ENCODE measurements at regions not wholly inside any gene's neighbourhood (a gene's known extent, or its start where the extent isn't known, plus 50 kb on each side); places are given as distances from the start of the nearest gene placed in this dataset.

DNA sequence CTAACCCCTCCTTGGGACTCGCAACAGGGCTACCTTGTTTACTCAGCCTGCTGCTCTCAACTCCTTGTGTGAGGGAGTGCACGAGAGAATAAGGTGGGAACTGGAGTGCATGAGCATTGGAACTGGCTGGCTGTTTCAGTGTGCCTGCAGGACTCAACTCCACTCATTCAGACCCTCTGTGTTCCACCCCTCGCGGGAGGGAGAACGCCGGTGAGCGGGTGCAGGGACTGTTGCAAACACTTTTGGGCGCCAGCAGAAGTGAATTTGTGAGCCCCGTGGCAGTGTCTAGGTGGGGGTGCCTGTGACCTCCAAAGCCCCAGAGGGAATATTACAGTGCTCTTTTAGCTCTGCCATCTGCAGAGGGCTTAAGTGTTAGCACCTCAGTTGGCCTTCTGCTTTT is 1978.3 kb upstream of the PIK3C3 start:
- no peaks in the 10 kb centered on the region for H3K9me3 ChIP-seq
- no peaks in the 10 kb centered on the region for H3K27me3 ChIP-seq
- DNase-seq (peak in 1 of 2 donors; percentile 6), ATAC-seq (ENCODE audit: low FRiP score in 2 of 2) (no peak)
- H3K4me1 ChIP-seq = no peaks in the 10 kb centered on the region
- no peak overlapping the region for H3K27ac ChIP-seq
- H3K36me3 ChIP-seq = no peaks in the 10 kb centered on the region
- no peak for TF ChIP-seq EP300 (IDR thresholded peaks at IDR 0.05)
- TF ChIP-seq, protein P1, sequence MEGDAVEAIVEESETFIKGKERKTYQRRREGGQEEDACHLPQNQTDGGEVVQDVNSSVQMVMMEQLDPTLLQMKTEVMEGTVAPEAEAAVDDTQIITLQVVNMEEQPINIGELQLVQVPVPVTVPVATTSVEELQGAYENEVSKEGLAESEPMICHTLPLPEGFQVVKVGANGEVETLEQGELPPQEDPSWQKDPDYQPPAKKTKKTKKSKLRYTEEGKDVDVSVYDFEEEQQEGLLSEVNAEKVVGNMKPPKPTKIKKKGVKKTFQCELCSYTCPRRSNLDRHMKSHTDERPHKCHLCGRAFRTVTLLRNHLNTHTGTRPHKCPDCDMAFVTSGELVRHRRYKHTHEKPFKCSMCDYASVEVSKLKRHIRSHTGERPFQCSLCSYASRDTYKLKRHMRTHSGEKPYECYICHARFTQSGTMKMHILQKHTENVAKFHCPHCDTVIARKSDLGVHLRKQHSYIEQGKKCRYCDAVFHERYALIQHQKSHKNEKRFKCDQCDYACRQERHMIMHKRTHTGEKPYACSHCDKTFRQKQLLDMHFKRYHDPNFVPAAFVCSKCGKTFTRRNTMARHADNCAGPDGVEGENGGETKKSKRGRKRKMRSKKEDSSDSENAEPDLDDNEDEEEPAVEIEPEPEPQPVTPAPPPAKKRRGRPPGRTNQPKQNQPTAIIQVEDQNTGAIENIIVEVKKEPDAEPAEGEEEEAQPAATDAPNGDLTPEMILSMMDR (IDR thresholded peaks at IDR 0.05) = no peak
- 88 to 91% methylated on average over 9 of the region's 9 CpGs for WGBS, 2 donors
- no peak overlapping the region for H3K4me3 ChIP-seq

DNA sequence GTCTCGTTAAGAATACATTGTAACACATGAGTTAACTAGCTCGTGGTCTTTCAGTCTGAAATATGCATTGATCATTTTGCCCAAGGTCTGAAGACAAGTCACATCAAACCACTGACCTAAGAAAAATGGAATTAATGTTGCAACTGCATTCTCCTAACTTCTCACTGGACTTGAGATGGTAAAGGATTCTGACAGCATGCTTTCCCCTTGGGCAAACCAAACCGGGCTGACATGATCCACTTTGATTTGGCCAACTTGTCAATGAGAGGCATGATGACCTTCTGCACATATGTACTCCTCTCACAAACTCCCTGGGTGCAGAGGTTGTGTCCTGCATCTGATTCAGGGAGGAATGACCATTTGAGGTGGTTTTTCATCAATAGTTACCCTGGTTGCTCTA is 1982.5 kb upstream of the PIK3C3 start:
- Histone ChIP-seq H3K36me3 (no peaks in the 10 kb centered on the region), H3K4me3 (no peak overlapping the region), H3K4me1 (no peaks in the 10 kb centered on the region), H3K27me3 (no peaks in the 10 kb centered on the region), H3K27ac (no peak overlapping the region), H3K9me3 (no peaks in the 10 kb centered on the region)
- DNase-seq (no peak), ATAC-seq (ENCODE audit: low FRiP score in 2 of 2) (no peak)
- 85 to 91% methylated on average over 3 of the region's 3 CpGs for WGBS, 2 donors
- TF ChIP-seq, protein P1 (IDR thresholded peaks at IDR 0.05) = no peak
- TF ChIP-seq POLR2AphosphoS5 (IDR thresholded peaks at IDR 0.05) (no peak), EP300 (IDR thresholded peaks at IDR 0.05) (no peak), POLR2A (IDR thresholded peaks at IDR 0.05) (no peak)

DNA sequence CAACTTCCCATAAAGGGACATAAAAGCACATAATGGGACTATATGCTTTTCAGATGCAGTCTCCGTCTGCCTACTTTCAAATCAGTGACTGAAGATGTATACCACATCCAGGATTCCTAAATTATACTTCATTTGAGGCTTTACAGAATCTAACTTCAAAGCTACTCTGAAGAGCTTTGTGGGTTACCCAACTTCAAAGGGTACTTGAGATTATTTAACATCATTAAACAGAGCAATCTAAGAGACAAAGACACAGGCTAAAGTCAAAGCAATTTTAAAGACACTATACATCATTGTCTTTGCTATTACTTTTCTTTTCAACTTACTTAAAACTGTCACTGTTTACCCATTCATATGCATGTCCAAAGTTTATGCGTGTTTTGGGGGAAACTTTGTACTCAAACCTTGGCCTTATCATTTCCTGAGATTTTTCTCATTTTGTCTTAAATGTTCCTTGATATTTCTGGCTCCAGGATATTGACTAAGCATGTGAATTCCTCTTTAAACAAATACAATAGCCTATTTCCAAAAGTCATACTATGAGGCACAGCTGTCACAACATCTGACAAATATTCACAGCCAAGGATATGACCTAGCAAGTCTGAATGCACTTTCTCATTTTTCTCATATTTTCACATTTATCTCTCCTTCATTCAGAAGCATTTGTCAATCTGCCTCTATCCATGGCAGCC is 1985.1 kb upstream of the PIK3C3 start:
- Histone ChIP-seq H3K4me3 (no peak overlapping the region), H3K4me1 (no peaks in the 10 kb centered on the region), H3K27ac (no peak overlapping the region), H3K36me3 (no peaks in the 10 kb centered on the region), H3K9me3 (no peaks in the 10 kb centered on the region), H3K27me3 (no peaks in the 10 kb centered on the region)
- no peak for ATAC-seq (ENCODE audit: low FRiP score in 2 of 2)
- 55 to 57% methylated on average over 2 of the region's 2 CpGs for WGBS, 2 donors
- TF ChIP-seq POLR2A (IDR thresholded peaks at IDR 0.05) (no peak), EP300 (IDR thresholded peaks at IDR 0.05) (no peak), POLR2AphosphoS5 (IDR thresholded peaks at IDR 0.05) (no peak)
- TF ChIP-seq, protein P1 (IDR thresholded peaks at IDR 0.05) = no peak
- DNase-seq = no peak

DNA sequence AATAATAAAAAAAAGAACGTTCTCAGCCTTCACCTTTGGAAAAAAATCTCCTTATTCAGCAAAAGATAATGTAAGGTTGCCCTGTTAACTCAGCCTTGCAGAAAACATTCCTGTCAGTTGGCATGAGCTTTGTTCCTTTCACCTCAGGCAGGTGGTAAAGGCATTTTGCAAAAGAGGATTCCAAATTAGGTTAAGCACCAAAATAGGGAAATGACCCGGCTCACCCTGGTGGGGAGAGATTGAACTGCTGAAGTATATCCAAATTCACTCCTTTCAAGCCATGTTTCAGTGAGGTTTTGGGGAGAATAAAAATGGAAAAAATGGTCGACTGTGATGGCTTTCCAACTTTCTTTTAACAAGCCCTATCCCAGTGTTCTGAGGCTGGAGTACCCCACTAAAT is 1988.8 kb upstream of the PIK3C3 start:
- WGBS, 2 donors = 60 to 61% methylated on average over 3 of the region's 3 CpGs
- no peaks in the 10 kb centered on the region for H3K9me3 ChIP-seq
- no peaks in the 10 kb centered on the region for H3K36me3 ChIP-seq
- ATAC-seq (ENCODE audit: low FRiP score in 2 of 2) = no peak
- no peak overlapping the region for H3K27ac ChIP-seq
- no peaks in the 10 kb centered on the region for H3K4me1 ChIP-seq
- TF ChIP-seq EP300 (IDR thresholded peaks at IDR 0.05) = no peak
- no peak for TF ChIP-seq POLR2AphosphoS5 (IDR thresholded peaks at IDR 0.05)
- TF ChIP-seq POLR2A (IDR thresholded peaks at IDR 0.05) = no peak
- TF ChIP-seq, protein P1 (IDR thresholded peaks at IDR 0.05) = no peak
- DNase-seq = no peak
- H3K4me3 ChIP-seq = no peak overlapping the region
- H3K27me3 ChIP-seq = no peaks in the 10 kb centered on the region

- DNase-seq (no peak), ATAC-seq (ENCODE audit: low FRiP score in 2 of 2) (no peak)
- 84 to 85% methylated on average over 2 of the region's 2 CpGs for WGBS, 2 donors
- no peaks in the 10 kb centered on the region for H3K36me3 ChIP-seq
- no peak overlapping the region for H3K27ac ChIP-seq
- H3K4me3 ChIP-seq = no peak overlapping the region
- no peaks in the 10 kb centered on the region for H3K27me3 ChIP-seq
- H3K4me1 ChIP-seq = no peaks in the 10 kb centered on the region
- TF ChIP-seq POLR2AphosphoS5 (IDR thresholded peaks at IDR 0.05) (no peak), EP300 (IDR thresholded peaks at IDR 0.05) (no peak), POLR2A (IDR thresholded peaks at IDR 0.05) (no peak)
- TF ChIP-seq, protein P1 (IDR thresholded peaks at IDR 0.05) = no peak
- H3K9me3 ChIP-seq = no peaks in the 10 kb centered on the region
Measured at GRCh38 chr18:39962546-39962945, 1992.5 kb upstream of the PIK3C3 start.
